Erythroblast (primary cell): ENCODE measurements at regions not wholly inside any gene's neighbourhood (a gene's known extent, or its start where the extent isn't known, plus 50 kb on each side); places are given as distances from the start of the nearest gene placed in this dataset.

Experiments
- GATA1 ChIP-seq: IDR thresholded peaks from 2 replicates; pipeline ENCODE4 v1.6.1; 2011; ENCODE audit warnings: low read depth, mild to moderate bottlenecking, control low read depth, low read length, moderate library complexity
- POLR2A ChIP-seq: IDR thresholded peaks from 2 replicates; pipeline ENCODE4 v1.6.1; 2011; ENCODE audit warnings: mild to moderate bottlenecking, low read length

DNA sequence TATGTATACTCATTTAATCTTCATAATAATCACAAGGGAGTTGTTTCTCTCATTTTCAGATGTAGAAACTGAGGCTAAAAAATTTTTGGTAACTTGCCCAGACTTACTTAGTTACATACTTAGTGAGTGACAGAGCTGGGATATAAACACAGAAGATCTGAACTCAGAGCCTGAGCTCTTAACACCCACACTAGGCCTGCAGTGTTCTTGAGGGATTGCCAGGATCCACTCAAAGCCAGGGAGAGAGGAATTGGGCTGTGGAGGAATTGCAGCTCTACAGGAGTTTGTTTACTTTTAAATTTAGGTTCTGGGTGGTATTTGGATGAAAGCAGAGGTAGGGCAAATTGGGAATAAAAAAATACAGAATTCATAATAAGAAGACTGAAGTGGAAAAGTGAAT is 515.1 kb upstream of the PLXNA2 start:
- TF ChIP-seq POLR2A (no peak), GATA1 (no peak)
